Pulmonary artery endothelial cell (primary cell): ENCODE measurements at regions not wholly inside any gene's neighbourhood (a gene's known extent, or its start where the extent isn't known, plus 50 kb on each side); places are given as distances from the start of the nearest gene placed in this dataset.

Experiments
- DNase-seq: peaks from one replicate; pipeline ENCODE4 v3.0.0-alpha.2; 2011; ENCODE audit warnings: low read depth, low spot score

DNA sequence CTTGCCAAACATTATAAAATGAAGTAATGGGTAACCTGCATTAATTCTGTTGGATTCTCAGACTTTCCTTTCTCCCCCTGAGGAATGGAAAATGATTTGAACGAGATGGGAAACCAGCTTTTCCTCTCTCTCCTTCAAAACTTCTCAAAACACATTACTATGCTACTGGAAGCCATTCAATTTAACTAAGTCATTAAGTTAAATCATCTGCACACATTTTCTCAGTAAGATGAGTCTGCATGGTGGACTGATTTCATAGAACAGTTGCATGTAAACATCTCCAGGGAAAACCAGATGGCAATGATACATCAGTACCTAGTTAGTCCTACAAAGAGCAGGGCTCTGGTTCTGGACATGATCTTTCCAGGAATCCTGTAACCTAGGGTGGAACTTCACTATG lies 59.9 kb downstream of the BMP4 start:
- DNase-seq, result no peak

DNA sequence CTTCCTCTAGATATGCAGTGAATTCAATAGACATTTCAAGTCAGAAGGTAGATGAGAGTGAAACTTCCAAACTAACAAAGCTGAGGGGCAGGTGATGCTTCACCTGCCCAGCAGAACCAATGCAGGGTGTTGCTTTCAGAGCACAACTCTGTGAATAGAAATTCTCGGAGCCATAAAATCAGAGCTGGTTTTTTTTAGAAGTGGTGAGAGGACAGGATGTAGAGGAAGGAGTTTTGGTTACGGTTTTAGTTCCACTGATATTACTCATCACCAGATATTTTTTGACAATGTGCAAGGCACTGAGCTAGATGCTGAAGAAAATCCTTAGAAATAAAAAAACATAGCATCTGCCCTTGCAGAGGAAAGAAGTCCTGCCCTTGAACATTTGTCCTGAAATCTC lies 62.2 kb downstream of the BMP4 start:
- no peak for DNase-seq

DNA sequence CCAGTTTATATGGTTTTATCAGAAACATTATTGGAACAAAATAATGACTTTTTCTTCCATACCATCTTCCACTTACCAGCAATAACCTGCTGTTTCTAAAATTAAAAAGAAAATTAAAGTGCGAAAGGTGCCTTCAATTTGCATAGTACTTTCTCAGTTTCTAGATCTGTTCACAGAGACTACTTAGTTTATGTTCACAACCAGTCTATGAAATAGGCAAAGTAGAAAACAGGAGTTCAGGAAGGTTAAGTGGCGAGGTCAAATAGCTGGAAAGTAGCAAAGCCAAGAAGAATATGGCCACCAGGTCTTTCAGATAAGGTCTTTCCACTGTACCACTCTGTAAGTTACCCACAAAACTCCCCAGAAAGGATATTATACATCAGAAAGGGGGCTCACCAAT lies 63.3 kb downstream of the BMP4 start:
- no peak for DNase-seq

DNA sequence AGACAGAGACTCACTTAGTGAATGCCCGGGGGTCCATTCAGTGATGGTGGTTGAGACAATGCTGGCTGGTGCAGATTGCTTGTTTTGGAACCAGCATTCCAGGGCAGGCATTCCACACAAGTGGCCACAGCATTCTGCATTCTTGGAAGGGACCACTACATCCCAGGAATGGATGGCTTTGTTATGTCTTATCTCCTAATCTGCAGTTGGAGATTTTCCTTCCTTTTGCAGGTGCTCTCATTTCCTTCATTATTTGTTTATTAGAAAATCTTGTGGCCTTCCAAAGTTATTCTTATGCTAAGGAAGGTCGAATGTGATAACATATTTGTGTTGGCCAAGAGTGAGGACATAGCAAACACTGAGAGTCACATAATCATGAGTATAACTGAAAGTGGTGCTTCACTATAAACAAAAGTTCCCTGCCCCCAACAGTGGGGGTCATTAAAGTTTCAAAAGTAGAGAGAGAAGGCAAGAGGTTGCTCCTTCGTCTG lies 66.0 kb downstream of the BMP4 start:
- peak; percentile 94 for DNase-seq

DNA sequence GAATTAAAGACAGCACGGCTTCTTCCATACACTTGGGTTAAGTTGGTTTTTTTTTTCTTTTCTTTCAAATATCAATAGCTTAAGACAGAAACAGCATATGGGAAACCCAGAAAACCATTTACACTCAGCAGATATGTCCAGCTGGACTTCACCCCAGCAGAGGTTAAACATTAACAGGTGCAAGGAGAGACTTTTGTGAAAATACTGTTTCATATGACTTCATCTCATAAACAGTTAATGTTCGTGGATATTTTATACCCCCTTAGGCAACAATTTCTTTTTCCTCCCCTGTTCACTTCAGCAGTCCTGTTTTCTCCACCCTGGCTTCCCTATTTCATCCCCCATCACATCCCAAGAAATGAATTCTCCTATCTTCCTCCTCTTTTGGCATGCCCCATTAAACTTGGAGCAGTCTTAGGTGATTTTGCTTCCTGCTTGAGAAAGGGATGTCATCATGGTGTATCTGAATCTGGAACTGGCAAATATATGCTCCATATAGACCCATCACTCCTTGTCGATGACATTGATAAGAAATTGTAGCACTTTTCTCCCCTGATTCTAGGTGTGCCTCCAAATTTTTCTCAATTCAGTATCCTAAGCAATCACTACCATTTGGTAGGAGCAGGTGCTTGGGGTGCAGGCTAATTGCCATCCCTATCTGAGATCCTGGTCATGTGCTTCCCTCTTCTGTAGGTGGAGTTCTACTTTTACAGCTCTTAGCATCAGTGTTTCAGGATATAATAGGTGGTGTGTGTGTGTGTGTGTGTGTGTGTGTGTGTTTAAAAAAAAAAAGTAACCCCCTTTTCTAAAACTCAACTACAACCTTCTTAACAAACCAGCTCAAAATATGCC lies 67.9 kb downstream of the BMP4 start:
- no peak for DNase-seq

DNA sequence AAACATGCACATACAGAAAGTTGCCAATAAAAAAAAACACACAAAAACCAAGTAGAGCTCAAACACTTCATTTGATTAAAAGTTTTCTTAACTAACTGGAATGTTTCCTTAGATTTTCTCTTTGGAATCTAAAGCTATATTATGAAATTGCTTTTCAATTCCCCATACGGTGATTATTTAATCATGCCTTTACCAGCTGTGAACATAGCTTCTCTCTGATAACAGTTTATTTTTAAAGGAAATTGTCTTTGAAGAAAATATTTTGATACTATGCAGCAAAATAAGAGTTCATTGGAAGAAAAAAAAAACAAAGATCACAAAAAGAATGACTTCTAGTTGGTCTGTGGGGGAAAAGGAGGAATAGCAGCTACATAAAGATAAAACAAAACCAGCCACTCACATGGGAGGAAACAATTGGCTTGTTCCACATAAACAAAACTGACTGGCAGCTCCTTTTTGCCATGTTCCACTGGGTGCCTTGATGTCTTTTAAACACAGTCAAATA lies 71.4 kb downstream of the BMP4 start:
- no peak for DNase-seq

DNA sequence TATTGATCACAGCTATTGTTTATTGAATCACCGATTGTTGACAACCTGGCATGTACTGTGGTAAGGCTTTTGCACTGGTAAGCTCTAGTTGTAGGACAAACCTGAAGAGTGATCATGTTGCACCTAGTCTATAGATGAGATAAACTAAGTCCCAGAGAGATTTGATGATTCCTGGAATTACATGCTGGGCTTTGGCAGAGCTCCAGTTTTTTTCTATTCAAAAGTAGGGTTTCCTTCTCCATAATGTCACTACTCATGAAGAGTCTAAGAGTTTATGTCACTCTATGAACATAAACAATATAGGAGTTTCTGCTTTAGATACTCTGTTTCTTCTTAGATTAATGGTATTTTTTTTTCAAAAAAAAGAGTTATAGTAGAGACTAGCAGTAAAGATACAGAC lies 72.0 kb downstream of the BMP4 start:
- DNase-seq, result no peak

DNA sequence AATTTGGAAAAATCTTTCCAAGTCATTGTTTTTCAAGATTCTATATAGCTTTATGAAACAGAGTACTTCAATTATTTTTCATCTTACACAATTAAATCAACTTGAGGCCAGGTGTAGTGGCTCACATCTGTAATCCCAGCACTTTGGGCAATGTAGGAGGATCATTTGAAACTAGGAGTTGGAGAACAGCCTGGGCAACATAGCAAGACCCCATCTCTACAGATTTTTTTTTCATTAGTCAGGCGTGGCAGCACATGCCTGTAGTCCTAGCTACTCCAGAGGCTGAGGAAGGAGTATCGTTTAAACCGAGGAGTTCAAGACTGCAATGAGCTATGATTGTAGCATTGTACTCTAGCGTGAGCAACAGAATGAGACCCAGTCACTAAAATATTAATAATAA lies 72.9 kb downstream of the BMP4 start:
- DNase-seq, result no peak

DNA sequence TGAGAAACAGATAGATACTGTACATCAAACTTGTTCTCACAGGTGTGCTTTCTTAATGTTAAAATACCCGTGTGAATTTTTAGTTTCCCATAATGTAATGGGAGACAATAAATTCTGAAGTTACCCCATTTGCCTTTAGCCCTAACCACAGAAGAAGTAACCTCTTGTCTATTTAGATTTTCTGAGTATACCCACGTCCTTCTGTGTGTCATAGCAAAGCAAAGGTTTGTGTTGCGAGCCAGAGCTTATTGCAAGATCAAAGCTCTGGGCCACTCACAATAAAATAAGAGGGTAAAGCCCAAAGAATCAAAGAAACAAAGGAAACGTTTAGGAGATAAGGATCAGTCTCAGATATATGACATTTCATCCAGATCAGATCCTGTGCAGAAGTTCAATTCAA lies 73.9 kb downstream of the BMP4 start:
- DNase-seq, result no peak

DNA sequence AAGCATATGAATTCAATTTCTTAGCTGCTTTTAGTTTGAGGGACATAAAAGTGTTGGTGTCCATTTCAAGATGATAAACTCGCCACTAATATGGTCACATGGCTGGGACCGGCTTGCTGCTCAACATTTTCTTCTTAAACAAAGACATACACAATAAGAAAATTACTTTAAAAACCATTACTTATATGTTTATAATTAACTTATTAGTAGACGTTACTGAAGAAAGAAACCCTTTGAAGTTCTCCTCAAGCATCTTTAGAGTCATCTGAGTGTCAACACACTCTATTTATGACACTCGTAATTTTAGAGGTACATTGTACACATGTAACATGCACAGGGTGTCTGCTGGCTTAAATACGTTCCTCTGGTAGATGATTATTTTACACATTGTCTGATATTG lies 74.7 kb downstream of the BMP4 start:
- no peak for DNase-seq

DNA sequence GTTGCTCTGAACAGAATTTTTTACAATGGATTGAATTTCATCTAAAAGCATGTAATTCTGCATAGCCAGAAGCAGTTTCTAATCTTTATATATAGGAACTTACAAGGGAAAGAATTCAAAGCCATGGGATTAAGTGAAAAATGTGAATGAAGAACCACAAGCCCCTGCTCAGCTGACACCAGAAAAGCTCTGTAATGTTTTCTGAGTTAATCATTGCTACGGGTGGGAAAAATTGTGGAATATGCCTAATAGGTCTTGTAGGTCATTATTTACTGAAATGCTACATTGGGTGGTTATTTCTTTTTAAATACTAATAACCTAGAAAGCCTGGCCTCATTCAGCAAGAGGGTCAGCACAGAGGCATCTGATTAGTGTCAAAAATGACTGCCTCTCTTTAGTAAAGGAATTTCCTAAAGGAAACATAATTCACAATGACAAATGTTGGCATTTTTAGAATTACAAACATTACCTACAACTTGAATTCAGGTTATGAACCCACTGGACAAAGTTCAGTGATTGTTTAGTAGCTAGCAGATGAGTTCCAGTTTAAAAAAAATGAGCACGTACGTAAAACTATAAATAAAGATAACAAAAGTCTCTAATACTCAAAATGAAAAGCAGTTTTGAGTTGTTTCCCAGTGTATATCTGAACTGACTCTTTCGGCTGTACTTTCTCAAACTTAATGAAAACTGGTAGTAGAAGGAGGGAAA lies 75.3 kb downstream of the BMP4 start:
- DNase-seq, result peak; percentile 59

DNA sequence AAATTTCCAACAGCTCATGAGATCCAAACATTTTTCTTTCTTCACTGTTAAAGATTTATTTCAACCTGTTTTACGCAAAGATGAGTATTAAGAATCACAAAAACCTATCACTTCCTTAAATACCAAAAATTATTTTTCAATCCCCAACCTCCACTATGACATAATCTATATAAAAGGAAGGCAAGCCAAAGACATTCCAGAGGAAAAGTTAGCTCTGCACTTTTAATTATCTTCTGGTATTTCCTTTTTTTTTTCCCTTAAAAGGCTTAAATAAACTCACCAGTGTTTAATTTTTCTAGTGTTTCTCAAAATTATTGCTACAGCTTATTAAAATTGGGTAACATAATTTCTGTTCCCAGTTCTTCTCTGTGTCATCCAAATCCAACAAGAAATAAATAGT lies 75.9 kb downstream of the BMP4 start:
- DNase-seq, result no peak

DNA sequence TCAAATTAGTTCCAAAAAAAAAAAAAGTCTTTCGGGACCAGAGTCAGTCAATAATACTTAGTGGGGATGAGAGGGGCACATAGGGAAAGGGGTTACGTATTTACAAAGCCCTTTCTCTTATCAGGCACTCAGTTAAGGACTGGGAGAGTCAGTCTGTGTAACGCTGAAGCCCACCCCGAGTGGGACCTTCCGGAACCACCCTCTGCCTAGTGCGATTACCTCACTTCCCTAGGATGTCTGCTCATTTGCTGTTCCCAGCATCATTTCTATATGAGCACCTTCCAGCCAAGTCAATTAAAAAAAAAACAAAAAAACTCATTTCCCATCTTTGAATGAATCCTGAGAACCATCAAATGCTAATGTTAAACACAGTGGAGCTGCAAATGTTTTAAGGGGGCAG lies 76.9 kb downstream of the BMP4 start:
- DNase-seq, result no peak

DNA sequence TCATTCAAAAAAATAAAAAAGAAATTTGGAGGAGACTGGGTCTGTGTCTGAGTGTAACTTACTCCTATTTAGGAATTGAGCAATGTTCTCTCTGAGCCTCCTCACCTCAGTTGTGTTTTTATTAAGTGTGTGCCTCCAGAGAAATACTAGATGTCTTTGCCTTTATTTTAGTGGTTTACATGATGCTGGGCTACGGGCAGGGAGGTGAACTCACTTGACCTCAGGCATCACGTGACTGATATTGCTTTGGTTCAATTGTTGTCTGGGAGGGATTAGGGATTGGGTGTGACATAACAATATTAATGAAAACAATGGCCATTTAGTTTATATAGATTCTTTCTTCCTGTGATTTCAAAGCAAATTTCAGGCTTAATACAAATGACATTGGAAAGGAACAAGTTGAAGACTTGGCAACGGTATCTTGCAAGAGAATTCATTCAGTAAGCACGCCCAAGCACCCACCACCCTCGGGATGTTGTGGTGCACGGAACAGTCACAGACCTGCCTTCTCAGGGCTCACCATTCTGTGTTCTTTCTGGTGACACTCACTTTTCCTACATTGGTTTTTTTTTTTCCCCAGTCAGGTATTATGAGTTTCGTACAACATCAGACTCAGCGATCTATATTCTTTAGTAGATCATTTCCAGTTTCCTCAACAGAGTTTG lies 77.5 kb downstream of the BMP4 start:
- DNase-seq, result no peak

DNA sequence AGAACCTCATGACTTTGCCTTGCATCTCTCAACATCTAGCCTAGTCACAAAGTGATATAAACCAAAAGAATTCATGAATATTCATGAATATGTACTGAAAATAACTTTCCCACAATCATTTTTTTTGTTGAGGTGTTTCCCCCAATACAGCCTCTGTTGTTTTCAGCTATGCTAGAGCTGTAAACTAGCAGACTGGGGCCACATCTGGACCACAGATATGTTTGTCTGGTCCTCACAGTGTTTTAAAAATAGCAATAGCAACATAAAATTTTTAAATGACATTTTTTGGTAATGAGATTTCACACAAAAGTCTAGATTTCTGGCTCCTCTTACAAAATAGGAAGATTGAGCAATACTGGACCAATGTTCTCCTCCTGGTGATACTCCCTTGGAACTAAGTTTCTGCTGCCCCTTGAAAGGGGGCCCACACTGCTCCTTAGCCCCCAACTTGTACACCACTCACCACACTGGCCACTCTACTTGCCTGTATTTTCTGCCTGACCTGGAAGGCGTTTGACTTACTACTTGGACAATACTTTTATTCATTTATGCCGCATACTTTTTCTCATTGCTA lies 81.2 kb downstream of the BMP4 start:
- no peak for DNase-seq

DNA sequence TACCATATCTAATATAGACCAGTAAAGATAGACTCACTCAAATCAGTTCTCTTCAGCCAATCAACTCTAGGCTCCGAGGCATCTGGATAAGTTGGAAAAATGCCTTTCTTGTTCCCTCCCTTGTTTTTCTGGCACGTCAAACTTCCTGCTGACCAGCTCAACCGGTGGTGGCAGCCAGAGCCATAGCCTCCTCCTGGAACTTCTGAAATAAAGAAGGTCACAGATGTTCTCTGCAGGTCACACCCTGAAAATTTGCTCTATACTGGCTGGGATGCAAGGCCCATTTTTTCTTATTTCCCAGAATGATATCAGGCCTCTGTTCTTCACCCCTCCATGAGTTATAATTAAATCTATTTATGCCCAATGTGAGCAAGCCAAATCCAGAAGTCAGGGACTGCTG lies 81.9 kb downstream of the BMP4 start:
- DNase-seq, result no peak

DNA sequence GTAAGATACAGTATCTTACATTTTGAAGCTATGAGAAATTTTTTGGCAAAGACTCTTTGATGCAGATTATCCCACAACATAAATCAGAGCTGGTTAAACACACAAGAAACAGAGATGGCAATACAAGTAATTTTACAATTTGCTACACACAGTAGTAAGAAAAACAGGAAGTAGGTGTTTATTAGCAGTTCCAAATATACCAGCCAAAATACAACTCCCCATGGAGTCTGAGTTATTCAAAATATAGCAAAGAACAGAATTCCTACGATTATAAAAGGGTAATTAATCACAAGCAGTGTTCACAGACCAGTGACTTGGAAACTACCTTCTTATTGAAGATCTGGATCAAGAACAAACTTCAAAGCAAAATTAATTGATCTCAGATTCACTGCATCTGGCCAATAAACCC lies 83.9 kb downstream of the BMP4 start:
- no peak for DNase-seq

DNA sequence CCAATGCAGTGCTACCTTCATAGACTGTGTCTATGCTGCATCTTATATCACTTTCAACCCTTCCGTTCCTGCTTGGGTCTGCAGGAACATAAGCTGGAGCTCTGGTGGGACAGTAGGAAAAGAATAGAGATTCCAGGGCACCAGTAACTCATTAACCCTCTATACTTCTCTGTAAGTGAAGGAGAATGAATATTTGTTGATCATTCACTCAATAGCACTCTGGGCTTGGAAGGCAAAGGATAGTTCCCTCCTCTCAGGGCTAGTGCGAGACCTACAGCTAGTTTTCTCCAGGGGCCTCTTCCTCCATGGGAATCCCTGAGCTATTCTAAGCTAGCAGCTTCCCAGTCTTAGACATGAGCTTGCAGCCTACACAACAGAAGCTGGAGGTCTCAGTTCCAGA lies 84.7 kb downstream of the BMP4 start:
- no peak for DNase-seq

DNA sequence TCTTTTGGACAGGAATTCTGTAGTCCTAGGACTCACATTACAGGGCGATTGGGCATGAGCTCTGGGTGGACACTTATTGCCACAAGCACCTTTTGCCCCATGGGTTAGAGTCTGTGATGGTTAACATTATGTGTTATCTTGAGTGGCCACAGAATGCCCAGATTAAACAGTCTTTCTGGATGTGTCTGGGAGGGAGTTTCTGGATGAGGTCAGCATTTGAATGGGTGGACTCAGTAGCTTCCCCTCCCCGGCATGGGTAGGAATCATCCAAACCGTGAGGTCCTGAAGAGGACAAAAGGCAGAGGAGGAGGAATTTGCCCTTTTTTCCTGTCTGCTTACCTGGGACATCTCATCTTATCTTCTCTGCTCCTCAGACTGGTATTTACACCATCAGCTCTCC lies 85.6 kb downstream of the BMP4 start:
- DNase-seq, result no peak

DNA sequence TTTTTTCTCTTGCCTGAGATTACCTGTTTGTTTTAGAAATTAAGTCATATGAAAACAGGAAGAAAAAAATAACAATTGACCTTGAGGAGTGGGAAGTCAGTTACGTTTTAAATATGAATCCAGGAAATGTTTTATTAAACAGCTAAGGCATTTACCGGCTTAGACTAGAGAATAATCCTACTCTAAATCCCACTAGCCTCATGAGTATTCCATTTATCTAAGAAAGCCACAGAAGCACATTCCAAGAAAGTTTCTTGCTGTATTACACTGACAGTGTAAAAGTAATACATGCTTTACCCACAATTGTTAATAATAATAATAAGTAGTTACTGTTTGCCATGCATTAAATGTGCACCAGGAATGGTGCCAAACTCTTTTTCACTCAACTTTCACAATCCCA lies 90.9 kb downstream of the BMP4 start:
- no peak for DNase-seq

DNA sequence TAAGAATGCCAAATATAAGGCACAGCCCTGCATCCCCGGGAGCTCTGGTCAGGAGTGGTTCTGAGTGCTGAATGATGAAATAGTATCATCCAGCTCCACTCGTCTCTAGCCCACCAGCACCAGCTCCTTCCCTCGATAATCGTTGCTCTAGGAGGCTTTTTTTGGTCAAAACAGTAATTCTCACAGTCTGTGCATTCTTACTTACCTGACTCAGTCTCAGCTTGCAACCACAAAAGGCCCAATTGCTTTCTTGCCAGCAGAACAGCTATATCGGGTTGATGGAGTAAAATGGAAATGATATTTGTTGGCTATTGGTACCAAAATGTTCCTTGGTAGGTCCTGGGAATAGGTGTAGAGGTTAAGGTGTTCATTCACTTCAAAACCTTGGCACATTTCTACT lies 94.8 kb downstream of the BMP4 start:
- DNase-seq, result no peak

DNA sequence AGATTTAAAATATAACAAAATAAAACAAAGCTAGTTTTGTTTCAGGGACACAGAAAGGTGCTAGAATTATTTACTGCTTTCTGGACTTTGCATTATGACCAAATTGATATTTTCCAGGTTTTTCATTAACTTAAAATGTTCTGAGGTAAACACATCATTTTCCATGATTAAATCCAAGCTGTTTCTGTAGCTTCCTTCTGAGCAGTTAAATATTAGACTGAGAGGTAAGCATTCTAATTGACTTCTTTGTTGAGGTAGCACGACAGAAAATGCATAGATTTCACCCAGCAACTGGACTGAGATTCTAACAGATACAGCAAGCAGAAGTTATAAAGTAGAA lies 98.3 kb downstream of the BMP4 start:
- no peak for DNase-seq
